CD4-positive, alpha-beta T cell treated with Interleukin-4 for 1 hour (primary cell): ENCODE measurements at regions not wholly inside any gene's neighbourhood (a gene's known extent, or its start where the extent isn't known, plus 50 kb on each side); places are given as distances from the start of the nearest gene placed in this dataset.

Experiments used
- DNase-seq, 2 donors: peaks; one replicate each; pipeline ENCODE4 v3.0.0-alpha.2; 2020 to 2022

- DNase-seq = no peak
Observed at GRCh38 chr7:50208378-50208982, 96.0 kb upstream of the IKZF1 start.

- peak in 1 of 2 donors; percentile 30 for DNase-seq
Observed at GRCh38 chr7:50207686-50208255, 96.7 kb upstream of the IKZF1 start.

- no peak for DNase-seq
Observed at GRCh38 chr7:50207251-50207564, 97.3 kb upstream of the IKZF1 start.

- DNase-seq = peak; percentile 76 to 78
Observed at GRCh38 chr7:50206453-50207250, 97.9 kb upstream of the IKZF1 start.

GRCh38 chr7:50205011-50205410 lies 99.5 kb upstream of the IKZF1 start:
- DNase-seq = no peak

GRCh38 chr7:50204581-50204980 lies 99.9 kb upstream of the IKZF1 start:
- peak; percentile 36 to 38 for DNase-seq

- no peak for DNase-seq
Observed at GRCh38 chr7:50203521-50203920, 101.0 kb upstream of the IKZF1 start.

- no peak for DNase-seq
Observed at GRCh38 chr7:50202052-50202555, 102.4 kb upstream of the IKZF1 start.

GRCh38 chr7:50199824-50200223 lies 104.7 kb upstream of the IKZF1 start:
- no peak for DNase-seq

- DNase-seq = no peak
Observed at GRCh38 chr7:50197549-50197948, 104.5 kb upstream of the ZPBP start.

GRCh38 chr7:50196719-50197118 lies 103.7 kb upstream of the ZPBP start:
- no peak for DNase-seq

- no peak for DNase-seq
Observed at GRCh38 chr7:50190776-50191175, 97.7 kb upstream of the ZPBP start.

- no peak for DNase-seq
Observed at GRCh38 chr7:50189371-50189770, 96.3 kb upstream of the ZPBP start.

- no peak for DNase-seq
Observed at GRCh38 chr7:50185951-50186682, 93.1 kb upstream of the ZPBP start.

GRCh38 chr7:50185208-50185607 lies 92.2 kb upstream of the ZPBP start:
- peak in 1 of 2 donors; percentile 26 for DNase-seq

GRCh38 chr7:50184271-50184990 lies 91.4 kb upstream of the ZPBP start:
- no peak for DNase-seq

GRCh38 chr7:50182759-50183158 lies 89.7 kb upstream of the ZPBP start:
- no peak for DNase-seq

GRCh38 chr7:50181081-50181480 lies 88.0 kb upstream of the ZPBP start:
- DNase-seq = no peak

- DNase-seq = no peak
Observed at GRCh38 chr7:50178166-50178565, 85.1 kb upstream of the ZPBP start.

- no peak for DNase-seq
Observed at GRCh38 chr7:50174948-50175347, 81.9 kb upstream of the ZPBP start.

GRCh38 chr7:50166997-50167965 lies 74.2 kb upstream of the ZPBP start:
- DNase-seq = peak; percentile 32 to 36
